Thoracic aorta (tissue), 2 donors: ENCODE measurements at regions not wholly inside any gene's neighbourhood (a gene's known extent, or its start where the extent isn't known, plus 50 kb on each side); places are given as distances from the start of the nearest gene placed in this dataset.
A peak's percentile ranks its signal among the peaks of the same experiment; 100 is the strongest.

Source experiments
- ATAC-seq: fragments of 150-250 bp; one replicate; pipeline ENCODE4 v1.8.0; 2017; ENCODE audit warnings: low read depth; ENCODE audit not compliant: insufficient number of reproducible peaks, low FRiP score
- DNase-seq: peaks from one replicate; pipeline ENCODE4 v3.0.0-alpha.2; 2020; ENCODE audit warnings: low spot score
- H3K27ac ChIP-seq, 2 donors: fragments of 200-600 bp; sonication (generic); 1 replicate in 1 of 2; 2 replicates in 1 of 2; pipeline ENCODE4 v1.5.1; 2016; ENCODE audit warnings: mild to moderate bottlenecking in 2 of 2, moderate library complexity in 2 of 2
- H3K27me3 ChIP-seq: fragments of 200-600 bp; sonication (generic); replicated peaks from 2 replicates; pipeline ENCODE4 v1.6.0; 2016; ENCODE audit warnings: mild to moderate bottlenecking; ENCODE audit not compliant: insufficient read depth
- H3K36me3 ChIP-seq: fragments of 200-600 bp; sonication (generic); one replicate; pipeline ENCODE4 v1.5.1; 2016
- H3K4me1 ChIP-seq, 2 donors: fragments of 200-600 bp; sonication (generic); 1 replicate in 1 of 2; 2 replicates in 1 of 2; pipeline versions ENCODE4 v1.5.1 to v1.6.0; 2016; ENCODE audit warnings: low read depth in 2 of 2, mild to moderate bottlenecking in 1 of 2; ENCODE audit not compliant: control insufficient read depth in 1 of 2
- H3K4me3 ChIP-seq: fragments of 200-600 bp; sonication (generic); 2 replicates; pipeline ENCODE4 v1.5.1; 2016; ENCODE audit warnings: mild to moderate bottlenecking
- H3K9me3 ChIP-seq: fragments of 200-600 bp; sonication (generic); 2 replicates; pipeline ENCODE4 v1.5.1; 2016
- TF ChIP-seq, protein P1 (sequence below): fragments of 200-600 bp; sonication (generic); IDR thresholded peaks from one replicate; pipeline ENCODE4 v1.5.1; 2019; ENCODE audit warnings: antibody characterized with exemption

DNA sequence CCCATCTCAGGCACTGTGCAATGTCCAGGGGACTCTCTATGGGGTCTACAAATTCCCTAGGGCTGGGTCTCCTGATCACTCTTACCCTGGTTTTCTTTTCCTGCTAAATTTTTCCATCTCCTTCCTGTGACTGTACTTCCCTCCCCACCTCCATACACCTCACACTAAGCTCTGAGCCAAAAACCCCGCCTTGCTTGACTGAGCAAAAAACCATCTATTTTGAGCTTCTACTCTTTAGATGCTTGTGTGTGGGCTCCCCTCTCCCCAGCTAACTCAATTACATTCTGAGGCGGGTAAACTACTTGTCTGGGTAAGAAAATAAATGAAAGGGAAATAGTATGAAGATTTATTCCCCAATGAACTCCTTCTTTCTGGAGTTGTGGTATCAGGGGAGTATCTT is 187.9 kb downstream of the PTPRU start:
- TF ChIP-seq, protein P1, sequence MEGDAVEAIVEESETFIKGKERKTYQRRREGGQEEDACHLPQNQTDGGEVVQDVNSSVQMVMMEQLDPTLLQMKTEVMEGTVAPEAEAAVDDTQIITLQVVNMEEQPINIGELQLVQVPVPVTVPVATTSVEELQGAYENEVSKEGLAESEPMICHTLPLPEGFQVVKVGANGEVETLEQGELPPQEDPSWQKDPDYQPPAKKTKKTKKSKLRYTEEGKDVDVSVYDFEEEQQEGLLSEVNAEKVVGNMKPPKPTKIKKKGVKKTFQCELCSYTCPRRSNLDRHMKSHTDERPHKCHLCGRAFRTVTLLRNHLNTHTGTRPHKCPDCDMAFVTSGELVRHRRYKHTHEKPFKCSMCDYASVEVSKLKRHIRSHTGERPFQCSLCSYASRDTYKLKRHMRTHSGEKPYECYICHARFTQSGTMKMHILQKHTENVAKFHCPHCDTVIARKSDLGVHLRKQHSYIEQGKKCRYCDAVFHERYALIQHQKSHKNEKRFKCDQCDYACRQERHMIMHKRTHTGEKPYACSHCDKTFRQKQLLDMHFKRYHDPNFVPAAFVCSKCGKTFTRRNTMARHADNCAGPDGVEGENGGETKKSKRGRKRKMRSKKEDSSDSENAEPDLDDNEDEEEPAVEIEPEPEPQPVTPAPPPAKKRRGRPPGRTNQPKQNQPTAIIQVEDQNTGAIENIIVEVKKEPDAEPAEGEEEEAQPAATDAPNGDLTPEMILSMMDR, result no peak
- Histone ChIP-seq H3K4me3 (no peak overlapping the region), H3K27ac (no peak overlapping the region), H3K27me3 (no peaks in the 10 kb centered on the region), H3K36me3 (no peaks in the 10 kb centered on the region), H3K4me1 (no peaks in the 10 kb centered on the region), H3K9me3 (peaks cover 3% of the 10 kb centered on the region)
- ATAC-seq, result no peak
- no peak for DNase-seq

- H3K27me3 ChIP-seq, result no peaks in the 10 kb centered on the region
- no peaks in the 10 kb centered on the region for H3K36me3 ChIP-seq
- no peak overlapping the region for H3K4me3 ChIP-seq
- DNase-seq, result no peak
- H3K27ac ChIP-seq, result no peak overlapping the region
- TF ChIP-seq, protein P1, result no peak
- no peak for ATAC-seq
- H3K4me1 ChIP-seq, result no peaks in the 10 kb centered on the region
- H3K9me3 ChIP-seq, result peaks cover 3% of the 10 kb centered on the region
These were observed 183.9 kb downstream of the PTPRU start for GRCh38 chr1:29420202-29420601.

- no peaks in the 10 kb centered on the region for H3K4me1 ChIP-seq
- no peak for ATAC-seq
These were observed 181.6 kb downstream of the PTPRU start for GRCh38 chr1:29417971-29418370.

GRCh38 chr1:29417147-29417858 is 181.0 kb downstream of the PTPRU start:
- ATAC-seq, result peak; percentile 90

More at GRCh38 chr1:29417971-29418370, 181.6 kb downstream of the PTPRU start:
- Histone ChIP-seq H3K27ac (no peak overlapping the region), H3K9me3 (peaks cover 3% of the 10 kb centered on the region), H3K27me3 (no peaks in the 10 kb centered on the region), H3K4me3 (no peak overlapping the region), H3K36me3 (no peaks in the 10 kb centered on the region)
- DNase-seq, result no peak
- TF ChIP-seq, protein P1, result no peak

More at GRCh38 chr1:29417147-29417858, 181.0 kb downstream of the PTPRU start:
- no peak for DNase-seq
- H3K4me1 ChIP-seq, result no peaks in the 10 kb centered on the region
- H3K27ac ChIP-seq, result peak overlapping the region; percentile 10 to 76
- H3K36me3 ChIP-seq, result no peaks in the 10 kb centered on the region
- TF ChIP-seq, protein P1, result no peak
- H3K9me3 ChIP-seq, result peaks cover 3% of the 10 kb centered on the region
- H3K27me3 ChIP-seq, result no peaks in the 10 kb centered on the region
- no peak overlapping the region for H3K4me3 ChIP-seq
